Stimulated activated CD4-positive, alpha-beta T cell treated with anti-CD3 and anti-CD28 coated beads, Interleukin-1b, Interleukin-23, amount 100 ng/mL, for 4 hours (primary cell): ENCODE measurements at regions not wholly inside any gene's neighbourhood (a gene's known extent, or its start where the extent isn't known, plus 50 kb on each side); places are given as distances from the start of the nearest gene placed in this dataset.

ENCODE experiments used
- DNase-seq, 2 donors: peaks; one replicate each; pipeline ENCODE4 v3.0.0-alpha.2; 2020; ENCODE audit warnings: low read depth in 2 of 2

DNA sequence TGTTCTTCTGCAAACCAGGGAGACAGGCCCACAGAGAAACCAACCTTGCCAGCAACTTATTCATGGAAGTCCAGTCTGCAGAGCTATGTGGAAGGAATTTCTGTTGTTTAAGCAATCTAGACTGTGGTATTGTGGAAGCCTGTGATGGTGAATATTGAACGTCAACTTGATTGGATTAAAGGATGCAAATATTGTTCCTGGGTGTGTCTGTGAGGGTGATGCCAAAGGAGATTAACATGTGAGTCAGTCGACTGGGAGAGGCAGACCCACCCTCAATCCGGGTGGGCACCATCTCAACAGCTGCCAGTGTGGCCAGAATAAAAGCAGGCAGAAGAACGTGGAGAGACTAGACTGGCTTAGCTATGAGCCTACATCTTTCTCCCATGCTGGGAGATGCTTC, 606.0 kb downstream of the EFNB2 start:
- no peak for DNase-seq

DNA sequence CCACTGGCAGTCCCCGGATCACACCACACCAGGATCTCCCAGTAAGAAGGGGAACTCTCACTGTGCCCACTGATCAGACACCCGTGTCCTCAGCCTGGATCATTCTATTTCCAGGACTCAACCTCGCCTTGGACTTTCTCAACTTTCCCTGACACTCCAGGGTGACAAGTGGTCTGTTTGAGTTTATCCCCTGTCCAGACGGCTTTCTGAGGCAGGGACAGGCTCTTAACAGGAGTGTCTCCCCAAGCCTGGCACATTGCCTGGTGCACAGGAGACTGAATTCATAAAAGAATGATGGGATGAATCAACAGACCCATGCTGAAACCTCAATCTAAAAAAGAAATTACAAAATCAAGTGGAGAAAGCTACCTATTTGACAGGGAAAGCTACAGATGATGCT, 606.6 kb downstream of the EFNB2 start:
- DNase-seq, result no peak

DNA sequence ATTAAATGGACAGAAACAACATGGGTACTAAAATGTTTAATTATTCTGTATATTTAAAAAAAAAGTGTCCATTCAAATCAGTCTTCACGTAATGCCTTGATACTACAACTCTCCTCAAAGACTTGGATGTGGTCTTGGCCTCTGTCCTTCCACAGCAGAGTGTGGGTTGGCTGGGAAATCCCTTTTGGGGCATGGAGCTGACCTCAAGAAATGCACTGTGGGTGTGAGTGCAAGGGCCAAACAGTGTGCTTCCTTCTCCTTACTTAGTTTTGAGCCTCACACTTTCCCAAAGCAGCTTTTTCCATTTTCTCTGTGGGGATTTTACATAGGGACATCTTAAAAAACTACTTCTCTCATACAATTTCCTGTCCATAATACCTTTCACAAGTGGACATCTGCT, 607.4 kb downstream of the EFNB2 start:
- DNase-seq, result no peak

DNA sequence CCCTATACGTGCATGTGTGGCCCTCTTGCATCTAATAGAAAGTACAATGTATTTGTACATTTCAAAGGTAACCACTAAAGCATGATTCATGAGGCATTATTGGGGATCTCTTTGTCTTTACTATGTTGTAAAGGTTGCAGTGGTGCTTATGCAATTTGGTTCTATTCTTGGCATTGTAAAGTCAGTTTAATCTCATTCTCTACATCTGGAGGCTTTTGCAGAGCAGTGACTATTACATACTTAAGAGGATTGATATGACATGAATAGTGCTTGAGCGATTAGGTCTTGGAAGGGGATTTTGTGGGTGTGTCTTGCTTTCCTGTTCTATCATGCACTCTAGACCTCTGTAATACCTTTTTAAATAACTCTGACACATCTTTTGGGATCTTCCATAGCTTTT, 610.0 kb downstream of the EFNB2 start:
- DNase-seq, result no peak

DNA sequence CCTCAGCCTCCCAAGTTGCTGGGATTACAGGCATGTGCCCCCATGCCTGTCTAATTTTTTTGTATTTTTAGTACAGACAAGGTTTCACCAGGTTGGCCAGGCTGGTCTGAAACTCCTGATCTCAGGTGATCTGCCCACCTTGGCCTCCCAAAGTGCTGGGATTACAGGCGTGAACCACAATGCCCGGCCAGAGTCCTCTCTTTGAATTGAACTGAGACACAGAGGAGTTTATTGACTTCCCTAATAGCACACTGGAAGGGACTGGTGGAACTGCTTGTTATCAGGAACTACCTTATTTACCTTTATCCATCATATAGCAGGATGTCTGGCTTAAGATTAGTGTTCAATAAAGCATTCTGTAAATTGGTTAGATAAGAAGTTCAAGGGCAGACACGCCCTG, 613.8 kb downstream of the EFNB2 start:
- no peak for DNase-seq

DNA sequence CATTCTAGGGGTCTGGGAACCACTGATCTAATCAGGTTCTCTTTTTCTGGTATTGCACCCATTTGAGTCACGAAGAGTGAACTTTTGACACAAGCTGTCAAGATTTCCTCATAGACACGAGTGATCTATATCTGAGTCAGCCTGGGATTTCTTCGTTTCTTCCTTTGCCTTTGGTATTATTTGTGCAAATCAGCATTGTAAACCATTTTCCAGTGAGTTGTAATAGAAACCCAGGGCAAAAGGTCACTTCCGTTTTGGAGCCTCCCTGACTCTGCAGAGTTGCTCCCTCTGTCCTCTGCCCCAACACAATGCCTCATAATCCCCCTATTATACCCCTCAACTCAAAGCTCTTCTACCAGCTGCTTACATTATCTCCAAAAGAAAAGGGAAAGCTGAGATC, 615.1 kb downstream of the EFNB2 start:
- DNase-seq, result no peak

DNA sequence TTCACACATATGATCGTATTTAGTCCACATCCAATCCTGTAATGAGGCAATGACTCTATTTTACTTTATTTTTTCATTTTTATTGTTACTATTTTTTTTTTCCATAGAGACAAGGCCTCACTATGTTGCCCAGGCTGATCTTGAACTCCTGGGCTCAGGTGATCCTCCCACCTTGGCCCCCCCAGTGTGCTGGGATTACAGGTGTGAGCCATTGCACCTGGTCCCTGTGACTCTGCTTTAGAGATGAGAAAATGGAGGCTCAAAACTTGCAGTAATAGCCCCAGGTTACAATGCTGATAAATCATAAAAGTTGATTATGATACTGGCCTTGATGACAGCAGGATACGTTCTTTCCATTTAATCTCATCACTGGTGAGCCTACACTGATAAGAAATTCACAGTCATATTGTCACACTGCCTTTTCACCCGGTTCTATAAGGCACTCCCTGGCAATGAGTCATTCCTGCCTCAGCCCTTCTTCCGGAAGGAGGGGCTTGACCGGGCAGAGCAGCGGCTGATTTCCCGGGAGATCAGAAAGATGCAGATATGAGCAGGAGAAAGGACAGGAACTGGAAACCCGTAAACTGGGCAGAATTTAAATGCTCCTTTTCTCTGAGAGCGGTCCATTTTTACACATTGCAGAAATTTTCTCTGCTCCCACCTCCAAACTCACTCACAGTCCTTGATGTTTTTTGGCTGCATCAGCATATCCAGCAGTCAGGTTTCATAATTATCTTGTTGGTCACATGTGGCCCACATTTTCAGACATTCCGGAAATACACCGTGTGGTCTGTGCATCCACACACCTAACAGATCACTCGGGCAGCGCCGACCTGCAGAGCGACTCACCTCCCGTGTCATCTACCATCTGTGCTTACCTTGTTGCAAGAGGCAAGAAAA, 616.4 kb downstream of the EFNB2 start:
- no peak for DNase-seq

DNA sequence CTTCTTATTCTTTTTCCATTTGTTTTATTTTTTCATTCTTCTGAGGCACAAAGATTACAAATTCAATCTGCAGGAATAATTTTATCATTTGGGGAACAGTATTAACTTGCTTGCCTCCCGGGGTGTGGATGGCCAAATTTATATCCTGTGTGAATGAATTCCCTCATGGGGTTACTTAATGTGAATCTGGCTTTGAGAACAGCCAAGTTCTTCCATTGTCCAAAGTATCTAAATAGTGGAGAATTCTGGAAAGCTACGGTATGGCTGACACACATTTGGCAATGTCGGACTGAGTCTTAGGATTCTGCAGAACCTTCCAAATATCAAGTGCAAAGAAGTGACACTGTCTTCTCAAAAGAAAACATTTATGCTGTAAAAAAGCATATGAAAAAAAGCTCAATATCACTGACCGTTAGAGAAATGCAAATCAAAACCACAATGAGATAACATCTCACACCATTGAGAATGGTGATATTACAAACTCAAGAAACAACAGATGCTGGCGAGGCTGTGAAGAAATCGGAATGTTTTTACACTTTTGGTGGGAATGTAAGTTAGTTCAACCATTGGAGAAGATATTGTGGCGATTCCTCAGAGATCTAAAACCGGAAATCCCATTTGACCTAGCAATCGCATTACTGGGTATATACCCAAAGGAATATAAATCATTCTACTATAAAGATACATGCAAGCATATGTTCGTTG, 620.2 kb downstream of the EFNB2 start:
- DNase-seq, result no peak

DNA sequence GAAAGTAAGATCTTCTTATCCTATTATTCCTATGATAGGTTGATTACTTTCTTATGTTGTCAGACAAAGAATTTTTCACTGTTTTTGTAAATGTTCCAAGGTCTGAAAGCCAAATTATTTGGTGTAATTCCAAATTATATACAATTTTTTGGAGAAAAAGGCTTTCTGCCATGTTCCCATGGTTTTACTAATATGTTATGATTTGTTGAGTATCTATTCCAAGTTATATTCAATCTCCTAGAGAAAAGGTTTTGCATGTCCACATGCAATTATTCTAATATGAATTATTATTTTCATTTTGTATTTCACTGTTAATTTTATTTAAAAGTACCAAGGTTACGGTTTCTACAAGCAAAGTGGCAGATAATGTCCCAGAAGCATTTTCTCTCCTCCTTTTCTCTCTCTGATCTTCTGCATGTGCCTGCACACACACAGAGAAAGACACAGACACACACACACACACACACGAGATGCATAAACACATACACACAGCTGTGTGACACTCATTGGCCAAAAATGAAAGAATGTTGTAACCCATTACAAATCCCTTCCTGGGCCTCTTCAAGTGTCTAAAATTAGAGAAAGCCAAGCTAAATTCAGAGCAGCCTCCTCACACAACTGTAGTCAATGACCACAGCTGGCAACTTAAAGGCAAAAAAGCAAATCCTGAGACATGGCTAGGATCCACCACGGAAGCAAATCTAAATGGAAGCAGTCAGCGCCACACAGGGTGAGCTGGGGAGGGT, 621.0 kb downstream of the EFNB2 start:
- no peak for DNase-seq

DNA sequence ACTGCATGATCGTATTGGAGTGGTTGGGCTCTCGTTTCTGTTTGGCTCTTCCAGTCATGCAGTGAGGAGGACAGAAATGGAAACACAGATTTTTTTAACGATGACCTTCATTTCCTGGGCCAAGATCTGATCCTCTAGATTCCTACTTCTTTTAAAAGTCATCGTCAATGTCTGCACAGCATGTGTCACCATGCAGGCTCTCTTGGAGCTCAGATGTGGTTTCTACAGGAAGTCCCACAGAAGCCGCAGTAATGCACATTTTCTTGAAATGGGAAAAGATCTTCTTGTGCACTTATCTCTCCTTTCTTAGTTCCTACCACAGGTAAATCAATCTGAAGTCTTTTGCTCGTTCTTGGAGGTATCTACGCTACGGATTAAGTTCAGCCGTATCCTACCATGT, 626.9 kb downstream of the EFNB2 start:
- DNase-seq, result no peak

DNA sequence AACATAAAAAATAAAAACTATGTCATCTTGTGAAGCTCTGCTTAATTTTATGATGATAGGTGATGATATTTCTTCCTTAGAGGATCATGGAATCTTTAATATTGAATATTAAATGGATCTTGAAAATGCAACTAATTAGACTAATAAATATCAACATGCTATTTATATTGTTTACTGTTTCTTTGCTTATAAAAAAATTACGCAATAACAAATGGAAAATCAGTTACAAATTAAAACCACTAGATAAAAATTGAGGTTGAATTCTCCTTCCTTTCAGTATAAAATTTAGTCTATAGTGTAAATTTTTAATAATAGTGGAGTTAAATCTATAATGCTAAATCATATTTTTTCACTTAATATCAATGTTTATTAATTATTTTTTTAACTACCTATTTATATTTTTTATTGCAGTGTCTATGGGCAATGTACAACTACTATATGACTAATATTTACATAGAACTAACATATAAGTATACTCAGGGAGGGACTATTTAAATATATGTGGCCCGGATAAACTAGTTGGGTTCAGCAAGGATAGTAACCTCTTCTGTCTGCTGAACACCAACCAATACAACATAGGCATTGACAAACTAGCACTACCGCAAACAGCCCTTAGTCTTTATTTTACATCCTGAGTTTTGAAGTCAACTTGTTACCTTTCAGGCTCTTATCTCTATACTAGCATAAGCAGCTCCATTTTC, 628.0 kb downstream of the EFNB2 start:
- no peak for DNase-seq

DNA sequence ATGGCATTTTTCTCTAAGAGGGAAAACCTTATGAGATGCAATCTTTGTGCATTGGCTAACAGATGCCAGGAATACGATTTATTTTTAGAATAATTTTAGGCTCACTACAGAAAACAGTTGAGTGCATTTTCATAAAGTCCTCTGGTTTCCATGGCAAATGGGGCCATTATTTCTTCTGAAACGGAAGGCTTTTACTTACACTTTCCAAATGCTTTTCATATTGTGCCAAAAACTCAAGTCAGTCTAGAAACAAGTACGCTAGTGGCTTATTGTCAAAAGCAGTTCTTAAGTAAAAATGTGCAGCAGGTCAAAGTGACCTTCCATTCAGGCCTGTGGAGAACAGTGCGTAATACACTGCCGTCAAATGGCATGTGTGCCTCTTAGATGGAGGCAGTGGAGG, 628.7 kb downstream of the EFNB2 start:
- DNase-seq, result no peak

DNA sequence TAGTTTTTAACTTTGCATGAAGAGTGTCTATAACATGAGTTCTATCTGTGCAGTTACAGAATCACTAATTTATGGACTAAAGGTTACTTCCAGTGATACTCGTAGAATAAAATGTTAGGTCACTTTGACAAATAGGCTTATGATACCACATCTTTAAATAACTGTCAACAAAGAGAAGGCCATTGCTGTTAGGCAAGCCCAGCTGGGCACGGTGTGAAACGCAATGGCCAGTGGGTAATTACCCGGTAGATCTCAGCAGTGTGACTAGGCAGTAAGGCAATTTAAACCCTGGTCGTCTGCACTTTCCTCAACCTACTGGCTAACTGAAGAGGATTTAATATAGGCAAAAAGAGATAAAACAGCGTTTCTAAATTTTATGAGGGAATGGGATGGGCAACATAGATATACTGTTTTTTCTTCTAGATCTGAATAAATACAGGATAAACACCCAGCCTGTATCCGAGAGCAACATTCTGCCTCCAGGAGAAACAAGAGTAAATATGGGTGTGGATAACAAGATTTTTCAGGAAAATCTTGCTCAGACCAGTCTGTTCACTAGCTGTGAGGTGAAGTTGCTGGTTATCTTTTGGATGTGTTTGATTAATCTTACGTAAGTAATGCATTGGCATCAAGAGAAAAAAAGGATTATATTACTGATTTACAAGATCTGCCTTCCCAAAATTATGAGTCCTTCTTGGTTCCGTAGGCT, 631.3 kb downstream of the EFNB2 start:
- DNase-seq, result no peak

DNA sequence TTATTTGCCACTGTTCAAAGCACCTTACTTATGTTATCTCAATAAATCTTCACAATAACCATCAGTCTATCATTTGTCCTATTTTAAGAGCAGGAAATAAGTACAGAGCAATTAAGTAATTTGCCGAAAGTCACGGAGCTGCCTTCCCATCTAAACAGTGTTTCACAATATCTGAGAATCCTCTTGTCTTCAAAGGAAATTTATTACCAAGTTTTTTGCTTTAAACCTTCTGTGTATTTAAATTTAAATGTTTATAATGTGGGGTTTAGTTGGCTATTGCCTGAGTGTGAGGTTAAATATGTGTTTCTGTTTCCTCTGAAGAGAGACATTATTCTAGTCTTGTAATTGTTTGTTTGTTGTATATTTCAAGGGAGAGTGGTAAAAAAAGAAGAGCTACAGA, 633.1 kb downstream of the EFNB2 start:
- DNase-seq, result no peak

DNA sequence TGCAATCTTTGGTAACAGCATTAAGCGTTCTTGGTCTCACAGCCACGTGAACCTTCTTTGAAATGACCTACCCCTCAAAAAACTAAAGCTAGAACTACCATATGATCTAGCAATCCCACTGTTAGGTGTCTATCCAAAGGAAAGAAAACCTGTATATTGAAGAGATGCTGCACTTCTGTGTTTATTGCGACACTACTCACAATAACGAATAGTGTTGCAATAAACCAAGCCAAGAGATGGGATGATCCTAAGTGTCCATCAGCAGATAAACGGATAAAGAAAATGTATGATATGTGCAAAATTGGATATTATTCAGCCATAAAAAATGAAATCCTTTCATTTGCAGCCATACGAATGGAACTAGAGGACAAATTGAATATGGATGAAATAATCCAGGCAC, 637.9 kb downstream of the EFNB2 start:
- DNase-seq, result no peak

DNA sequence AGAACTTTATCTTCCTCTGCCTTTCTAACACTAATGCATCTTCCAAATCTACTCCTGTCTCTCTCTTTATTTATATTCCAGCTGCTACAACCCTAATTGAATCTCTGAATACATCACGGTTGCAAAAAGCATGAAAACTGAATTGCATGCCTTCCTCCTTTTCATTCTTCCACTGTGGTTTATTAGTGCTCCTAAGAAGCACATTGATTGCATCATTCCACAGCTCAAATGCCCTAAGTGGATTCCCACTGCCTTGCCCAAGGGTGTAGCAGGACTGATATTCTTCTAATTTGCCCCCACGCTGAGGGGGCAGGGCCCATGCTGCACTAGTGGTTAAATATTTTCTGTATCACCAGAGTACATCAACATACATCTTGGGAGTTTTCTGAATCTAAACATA, 640.8 kb downstream of the EFNB2 start:
- no peak for DNase-seq

DNA sequence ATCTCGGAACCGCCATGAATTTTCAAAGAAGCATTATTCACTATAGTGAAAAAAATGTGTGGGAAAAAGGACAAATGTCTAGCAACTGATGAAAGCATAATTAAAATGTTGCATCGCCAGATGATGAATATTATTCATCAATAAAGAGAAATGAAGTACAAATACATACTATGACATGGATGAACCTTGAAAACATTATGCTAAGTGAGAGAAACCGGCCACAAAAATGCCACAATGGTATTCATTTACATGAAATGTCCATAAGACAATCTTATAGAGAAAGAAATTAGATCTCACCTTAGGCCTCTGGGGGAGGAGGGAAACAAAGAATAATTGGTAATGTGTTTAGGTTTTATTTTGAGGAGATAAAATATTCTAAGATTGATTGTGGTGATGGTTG, 645.0 kb downstream of the EFNB2 start:
- DNase-seq, result no peak

DNA sequence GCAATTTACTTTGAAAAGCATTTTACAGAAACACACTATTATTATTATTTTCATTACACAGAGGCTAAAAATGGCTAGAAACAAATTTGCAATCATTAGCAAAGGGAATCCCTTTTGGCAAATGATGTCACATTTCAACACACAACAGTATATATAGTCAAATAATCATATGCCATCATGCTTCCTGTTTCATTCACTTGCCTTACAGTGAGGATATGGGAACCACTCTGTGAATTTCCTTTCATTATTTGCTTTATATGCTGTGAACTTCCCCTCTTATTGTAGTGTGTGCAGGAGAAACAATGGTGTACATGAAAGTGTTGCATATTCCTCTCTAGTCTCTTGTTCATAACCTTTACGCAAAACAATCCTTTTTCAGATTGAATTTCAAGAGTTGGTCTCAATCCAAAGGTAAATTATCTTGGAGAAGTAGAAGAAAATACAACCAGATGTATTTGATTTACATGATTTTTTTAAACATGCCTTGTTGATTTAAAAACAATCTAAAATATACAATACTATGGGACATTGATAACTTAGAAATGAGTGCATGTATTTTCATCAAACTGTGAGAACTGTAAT, 657.3 kb downstream of the EFNB2 start:
- DNase-seq, result no peak

DNA sequence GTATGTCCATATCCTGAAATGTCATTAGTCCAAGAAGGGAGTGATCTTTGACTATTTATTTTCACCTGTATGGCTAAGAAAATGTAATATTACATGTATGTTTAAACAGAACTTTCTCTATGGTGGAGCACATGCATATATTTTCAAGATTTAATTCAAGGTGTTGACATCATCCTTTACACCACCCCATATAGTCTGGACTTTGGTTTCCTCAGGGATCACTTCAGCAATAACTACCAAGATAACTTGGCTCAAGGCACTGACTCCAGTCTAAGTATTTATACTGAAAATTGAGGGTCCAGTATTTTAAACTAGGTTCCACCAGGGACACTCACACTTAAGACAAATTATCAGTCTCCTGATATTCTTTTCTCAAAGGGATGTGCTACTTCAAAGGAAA, 660.6 kb downstream of the EFNB2 start:
- no peak for DNase-seq

DNA sequence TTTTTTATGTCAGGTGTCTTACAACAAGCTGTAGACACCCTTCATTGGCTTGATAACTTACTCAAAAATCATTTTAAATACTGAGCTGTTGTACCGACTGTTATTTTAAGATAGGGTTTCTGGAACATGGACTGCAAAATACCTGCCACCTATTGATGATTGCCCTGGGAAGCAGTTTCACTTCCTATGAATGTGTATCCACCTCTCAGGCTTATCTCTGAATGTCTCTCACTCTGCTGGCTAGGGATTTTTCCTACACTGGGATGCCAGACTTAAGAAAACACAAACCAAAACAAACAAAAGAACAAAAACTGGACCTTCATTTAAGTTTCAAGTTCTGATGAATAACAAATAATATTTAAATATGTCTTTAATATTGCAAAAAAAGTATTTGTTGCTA, 663.7 kb downstream of the EFNB2 start:
- no peak for DNase-seq

DNA sequence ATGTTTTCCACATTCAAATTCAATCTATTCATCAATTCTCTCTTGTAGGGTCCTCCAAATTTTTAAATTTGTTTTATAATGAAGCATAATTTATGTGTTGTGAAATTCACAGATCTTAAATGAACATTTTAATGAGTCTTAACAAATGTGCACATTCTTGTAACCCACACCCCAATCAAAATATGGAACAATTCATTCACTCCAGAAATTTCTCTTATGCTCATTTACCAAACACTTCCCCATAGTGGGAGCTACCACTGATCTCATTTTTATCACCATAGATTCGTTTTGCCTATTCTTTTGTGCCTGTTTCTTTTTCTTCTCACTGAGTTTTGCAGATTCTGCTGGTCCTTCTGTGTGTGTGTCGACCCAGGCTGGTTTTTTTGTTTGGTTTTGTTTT, 664.1 kb downstream of the EFNB2 start:
- no peak for DNase-seq
